ENCODE measurements at regions not wholly inside any gene's neighbourhood (a gene's known extent, or its start where the extent isn't known, plus 50 kb on each side); places are given as distances from the start of the nearest gene placed in this dataset.
"Not testable (repeated sequence)": the region's sequence is repeated elsewhere in the genome, so short reads cannot be mapped to it uniquely, and the experiment has no call there.

DNA sequence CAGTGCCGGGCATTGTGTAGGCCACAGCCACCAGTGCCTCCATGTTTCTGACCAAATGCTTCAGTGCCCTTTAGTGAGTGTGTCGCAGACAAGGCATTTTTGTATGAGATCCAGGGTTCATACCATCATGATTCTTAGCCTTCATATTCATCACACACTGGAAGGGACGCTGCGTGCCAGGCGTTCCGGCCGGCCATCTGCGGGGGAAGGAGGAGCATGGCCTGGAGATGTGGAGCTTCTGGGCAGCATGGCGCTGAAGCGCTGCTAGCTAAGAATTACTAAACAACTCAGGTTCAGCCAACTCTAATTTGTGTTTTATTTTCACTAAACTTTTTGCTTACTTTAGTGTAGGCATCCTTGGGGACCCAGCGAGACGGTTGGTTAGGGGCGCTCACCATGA is 111.4 kb upstream of the EXOC2 start:
- FAIRE-seq (no peak), DNase-seq (ENCODE audit: extremely low spot score, insufficient read length, low read depth) (no peak)

DNA sequence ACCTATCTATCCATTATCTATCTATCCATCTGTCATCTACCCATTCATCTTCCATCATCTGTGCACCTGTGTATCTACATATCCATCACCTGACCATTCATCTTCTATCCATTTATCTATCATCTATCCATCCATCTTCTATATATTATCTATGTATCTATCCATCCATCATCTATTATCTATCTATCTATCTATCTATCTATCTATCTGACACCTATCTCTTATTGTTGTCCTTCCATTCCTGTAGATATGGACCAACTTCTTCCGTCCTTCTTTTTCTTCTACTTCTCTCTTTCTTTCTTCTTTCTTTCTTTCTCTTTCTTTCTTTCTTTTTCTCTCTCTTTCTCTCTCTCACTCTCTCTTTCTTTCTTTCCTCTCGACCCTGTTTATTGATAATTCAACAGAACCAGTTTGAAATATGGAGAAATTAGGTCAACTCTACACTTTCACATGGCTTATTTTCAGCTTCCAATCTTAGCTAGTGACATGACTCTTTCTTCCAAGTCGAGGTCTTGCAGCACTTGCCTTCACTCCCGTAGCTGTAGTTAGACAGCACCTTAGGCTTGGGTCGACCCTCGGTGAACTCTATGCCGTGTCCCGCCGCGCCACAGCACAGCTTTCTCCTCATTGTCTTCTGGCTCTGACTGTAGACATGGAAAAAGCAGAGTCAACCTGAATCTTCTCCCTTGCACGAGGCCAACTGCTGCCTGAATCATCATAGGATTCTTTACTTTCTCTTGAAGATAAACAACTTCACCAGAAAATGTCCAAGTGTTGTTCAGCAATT is 110.4 kb upstream of the EXOC2 start:
- FAIRE-seq (no peak), DNase-seq (ENCODE audit: extremely low spot score, insufficient read length, low read depth) (no peak)

DNA sequence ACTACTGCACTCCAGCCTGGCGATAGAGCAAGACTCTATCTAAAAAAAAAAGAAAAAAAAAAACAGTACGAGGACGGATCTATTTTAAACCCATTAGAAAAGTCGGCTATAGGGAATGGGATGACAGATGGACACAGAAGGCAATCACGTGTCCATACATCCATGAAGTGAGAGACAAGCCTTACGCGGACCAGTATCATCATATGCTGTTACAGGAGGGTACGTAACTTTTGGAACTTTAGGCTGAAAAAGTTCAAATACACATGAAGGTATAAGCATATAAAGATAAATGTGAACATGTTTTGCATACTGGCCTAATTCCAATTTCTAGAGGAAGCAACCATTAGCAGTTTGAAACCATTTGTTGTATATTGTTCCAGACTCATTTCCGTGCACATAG is 109.8 kb upstream of the EXOC2 start:
- FAIRE-seq, result no peak

DNA sequence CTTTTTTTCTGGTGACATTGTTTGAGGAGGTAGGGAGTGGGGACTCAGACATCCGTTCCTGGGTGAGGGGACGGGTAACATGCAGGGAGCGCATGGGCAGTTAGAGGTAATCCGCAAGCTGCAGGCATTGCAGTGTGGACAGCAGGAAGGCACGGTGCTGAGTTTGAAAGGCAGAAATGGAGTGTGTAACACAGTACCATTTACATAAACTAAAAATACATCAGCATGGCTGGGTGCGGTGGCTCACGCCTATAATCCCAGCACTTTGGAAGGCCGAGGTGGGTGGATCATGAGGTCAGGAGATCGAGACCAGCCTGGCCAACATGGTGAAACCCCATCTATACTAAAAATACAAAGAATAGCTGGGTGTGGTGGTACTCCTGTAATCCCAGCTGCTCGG is 109.3 kb upstream of the EXOC2 start:
- not testable (repeated sequence) for FAIRE-seq; DNase-seq (ENCODE audit: extremely low spot score, insufficient read length, low read depth)

More for the DNA sequence above, 109.8 kb upstream of the EXOC2 start:
- DNase-seq (ENCODE audit: extremely low spot score, insufficient read length, low read depth), result no peak

DNA sequence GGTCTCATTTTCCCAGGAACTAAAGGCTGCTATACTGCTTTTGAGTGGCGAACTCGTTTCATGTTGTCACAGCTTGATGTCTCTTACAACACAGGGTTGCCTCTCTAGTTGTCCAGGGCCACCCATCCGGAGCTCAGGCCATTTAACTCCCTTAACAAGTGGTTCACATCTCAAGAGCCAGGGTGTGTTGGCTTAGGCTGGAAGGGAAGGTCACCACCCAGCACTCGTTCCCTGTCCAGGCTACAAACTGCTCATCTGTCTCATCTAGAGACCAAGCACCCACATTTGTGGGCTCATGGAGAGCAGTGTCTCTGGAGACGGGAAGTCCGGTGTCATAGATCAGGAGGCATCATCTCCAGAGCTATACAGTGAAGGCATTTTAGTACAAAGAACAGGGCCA is 106.8 kb upstream of the EXOC2 start:
- FAIRE-seq (no peak), DNase-seq (ENCODE audit: extremely low spot score, insufficient read length, low read depth) (no peak)

DNA sequence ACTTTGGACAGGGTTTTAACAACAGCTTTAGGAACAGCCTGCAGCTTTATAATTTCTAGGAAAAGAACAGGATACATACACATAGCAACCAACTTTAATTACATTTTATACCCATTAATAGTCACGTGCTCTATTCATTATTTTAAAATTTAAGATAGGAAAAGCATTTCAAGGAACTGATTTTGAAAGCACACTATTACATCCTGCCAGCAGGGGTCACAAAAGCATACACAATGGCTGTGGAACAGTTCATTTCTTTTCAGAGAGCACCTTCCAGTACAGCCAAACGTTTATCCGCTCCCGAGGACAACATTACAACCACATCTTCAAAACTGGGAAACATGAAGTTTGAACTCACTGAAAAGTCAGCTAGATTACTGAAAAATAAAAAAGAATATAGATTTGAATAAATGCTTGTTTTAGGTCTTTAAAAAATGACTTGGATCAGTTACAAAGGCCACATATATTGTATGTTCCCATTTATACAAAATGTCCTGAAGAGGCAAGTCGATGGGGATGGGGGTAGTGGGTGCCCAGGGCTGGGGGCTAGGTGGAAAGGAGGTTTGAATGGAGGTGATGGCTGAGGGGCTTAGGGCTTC is 104.6 kb upstream of the EXOC2 start:
- FAIRE-seq, result peak; percentile 87
- DNase-seq (ENCODE audit: extremely low spot score, insufficient read length, low read depth), result no peak

DNA sequence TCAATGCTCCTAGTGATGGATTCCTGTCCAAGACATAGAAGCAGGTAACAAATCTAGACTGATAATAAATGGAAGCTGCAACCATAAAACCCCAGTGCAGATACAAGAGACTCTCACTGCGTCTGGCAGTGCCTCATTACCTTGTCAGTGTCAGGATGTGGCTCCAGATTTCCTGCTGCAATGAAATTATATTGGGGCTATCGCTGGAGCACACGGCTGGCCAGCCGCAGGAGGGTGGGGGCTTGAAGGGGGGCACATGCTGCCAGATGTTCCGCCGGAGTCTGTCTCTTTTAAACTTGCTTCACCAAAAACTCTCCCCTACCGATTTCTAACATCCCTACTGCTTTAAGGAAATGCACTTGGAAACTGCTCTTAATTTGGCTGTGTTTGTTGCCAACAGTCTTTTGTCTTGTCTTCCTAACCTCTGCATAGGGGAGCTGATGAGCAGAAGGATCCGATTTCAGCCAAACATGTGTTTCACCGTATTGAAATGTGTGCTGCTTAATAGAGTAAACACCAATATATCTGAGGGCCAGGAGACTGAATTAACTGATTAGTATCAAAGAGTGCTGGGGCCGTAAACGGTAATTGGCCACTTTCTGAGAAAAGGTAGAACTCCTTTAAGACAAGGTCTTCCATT is 102.2 kb upstream of the EXOC2 start:
- FAIRE-seq (no peak), DNase-seq (ENCODE audit: extremely low spot score, insufficient read length, low read depth) (no peak)

GRCh38 chr6:793261-793660 is 100.3 kb upstream of the EXOC2 start:
- no peak for DNase-seq (ENCODE audit: extremely low spot score, insufficient read length, low read depth)
- FAIRE-seq, result no peak

DNA sequence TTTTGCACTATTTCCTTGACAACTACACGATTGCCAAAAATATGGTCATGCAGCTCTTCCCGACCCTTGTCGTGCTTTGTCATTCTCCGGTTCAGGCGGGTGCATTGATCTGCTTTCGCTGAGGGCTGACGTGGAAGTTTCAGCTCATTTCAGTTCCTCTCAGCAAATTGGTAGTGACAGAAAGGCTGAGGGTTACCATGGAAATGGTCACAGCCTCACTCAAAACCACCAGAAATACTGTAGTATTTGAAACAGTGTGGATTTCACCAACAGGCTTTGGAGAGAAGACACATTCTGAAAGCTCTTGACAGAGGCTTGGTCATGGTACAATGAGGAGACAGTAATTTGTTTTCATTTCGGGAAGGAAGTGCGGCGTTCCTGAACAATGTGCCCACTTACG is 99.7 kb upstream of the EXOC2 start:
- DNase-seq (ENCODE audit: extremely low spot score, insufficient read length, low read depth) (no peak), FAIRE-seq (no peak)

DNA sequence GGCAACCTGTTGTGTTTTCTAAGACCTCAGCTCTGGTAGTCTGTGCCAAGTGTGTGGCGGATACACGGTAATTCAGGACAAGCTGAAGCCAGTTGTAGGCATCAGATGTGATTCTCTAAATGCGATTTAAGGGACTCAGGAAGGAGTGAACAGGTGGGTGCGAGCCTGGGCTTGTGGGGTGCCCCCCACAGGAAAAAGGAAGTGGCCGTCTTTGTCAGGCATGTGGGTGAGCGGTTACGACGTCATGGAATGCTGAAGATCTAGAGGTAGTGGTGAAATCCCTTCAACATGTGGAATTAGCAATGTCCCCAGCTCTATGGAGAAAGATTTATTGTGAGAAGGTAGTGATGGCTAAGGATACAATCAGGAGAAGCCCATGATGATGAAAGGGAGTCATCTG is 95.1 kb upstream of the EXOC2 start:
- DNase-seq (ENCODE audit: extremely low spot score, insufficient read length, low read depth) (no peak), FAIRE-seq (no peak)

- DNase-seq (ENCODE audit: extremely low spot score, insufficient read length, low read depth) (no peak), FAIRE-seq (no peak)
These were observed 94.2 kb upstream of the EXOC2 start for GRCh38 chr6:786946-787763.

- DNase-seq (ENCODE audit: extremely low spot score, insufficient read length, low read depth) (no peak), FAIRE-seq (no peak)
These were observed 91.2 kb upstream of the EXOC2 start for GRCh38 chr6:783966-784735.

- FAIRE-seq (no peak), DNase-seq (ENCODE audit: extremely low spot score, insufficient read length, low read depth) (no peak)
These were observed 89.2 kb upstream of the EXOC2 start for GRCh38 chr6:782141-782540.

DNA sequence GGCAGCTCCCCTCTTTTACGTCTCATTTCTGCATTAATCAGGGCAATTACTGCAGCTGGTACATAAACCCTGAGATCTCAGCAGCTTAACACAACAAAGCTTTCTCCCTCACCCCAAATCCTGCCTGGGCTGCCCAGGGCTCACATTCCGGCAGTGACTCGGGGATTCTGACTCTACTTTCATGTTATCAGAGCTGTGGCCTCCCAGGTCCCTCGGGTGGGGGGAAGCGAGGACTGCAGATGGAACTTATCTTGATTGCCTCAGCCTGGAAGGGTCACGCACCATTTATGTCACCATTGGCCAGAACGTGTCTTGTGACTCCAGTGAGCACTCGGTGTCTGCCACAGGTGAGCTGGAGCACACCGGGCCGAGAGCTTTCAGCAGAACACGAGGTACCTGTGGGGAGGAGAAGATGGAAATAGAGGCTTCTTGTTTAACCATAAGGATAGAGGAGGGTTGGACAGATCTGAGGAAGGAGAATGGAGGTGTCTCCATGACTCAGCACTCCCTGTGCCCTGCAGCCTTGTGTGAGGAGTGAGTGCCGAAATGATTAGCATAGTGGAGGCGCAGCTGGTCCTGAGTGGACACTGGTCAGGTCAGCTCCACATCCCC is 88.5 kb upstream of the EXOC2 start:
- DNase-seq (ENCODE audit: extremely low spot score, insufficient read length, low read depth) (no peak), FAIRE-seq (no peak)

- DNase-seq (ENCODE audit: extremely low spot score, insufficient read length, low read depth), result no peak
- FAIRE-seq, result no peak
These were observed 87.8 kb upstream of the EXOC2 start for GRCh38 chr6:780706-781105.

DNA sequence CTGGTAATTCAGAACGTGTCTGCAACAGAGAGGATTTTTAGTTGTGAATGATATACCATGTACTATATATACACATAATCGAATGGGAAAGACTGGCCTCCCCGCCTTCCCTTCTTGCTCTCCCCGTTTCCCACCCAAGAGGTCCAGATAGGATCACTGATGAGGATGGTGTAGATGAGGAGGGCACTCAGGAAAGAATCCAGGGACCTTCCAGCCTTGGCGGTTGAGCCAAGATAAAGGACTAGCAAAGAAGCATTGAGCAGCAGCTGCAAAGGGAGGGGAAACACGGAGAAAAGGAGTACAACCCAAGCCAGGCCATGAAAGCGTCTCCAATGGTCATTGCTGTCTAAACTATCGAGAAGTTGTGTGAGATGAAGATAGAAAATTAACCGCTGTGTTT is 84.0 kb upstream of the EXOC2 start:
- FAIRE-seq, result no peak
- DNase-seq (ENCODE audit: extremely low spot score, insufficient read length, low read depth), result no peak

DNA sequence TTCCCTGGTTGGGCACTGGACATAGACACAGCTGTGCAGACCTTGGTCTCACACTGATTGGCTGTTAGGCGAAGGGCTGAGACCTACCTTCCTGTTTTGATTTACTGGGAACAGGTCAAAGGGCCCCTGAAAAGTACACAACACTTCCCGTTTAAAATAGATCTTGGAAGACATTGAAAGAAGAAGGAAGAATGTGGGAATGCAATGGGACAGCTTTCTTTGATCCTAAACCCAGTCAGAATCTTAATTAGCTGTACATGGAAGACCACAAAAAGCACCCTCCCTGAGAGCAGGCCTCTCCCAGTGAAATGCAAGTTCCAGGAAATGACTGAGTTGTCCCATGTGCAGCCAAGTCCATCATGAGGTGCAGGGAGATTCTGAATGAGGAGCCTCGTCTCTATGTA is 83.6 kb upstream of the EXOC2 start:
- DNase-seq (ENCODE audit: extremely low spot score, insufficient read length, low read depth) (no peak), FAIRE-seq (no peak)

DNA sequence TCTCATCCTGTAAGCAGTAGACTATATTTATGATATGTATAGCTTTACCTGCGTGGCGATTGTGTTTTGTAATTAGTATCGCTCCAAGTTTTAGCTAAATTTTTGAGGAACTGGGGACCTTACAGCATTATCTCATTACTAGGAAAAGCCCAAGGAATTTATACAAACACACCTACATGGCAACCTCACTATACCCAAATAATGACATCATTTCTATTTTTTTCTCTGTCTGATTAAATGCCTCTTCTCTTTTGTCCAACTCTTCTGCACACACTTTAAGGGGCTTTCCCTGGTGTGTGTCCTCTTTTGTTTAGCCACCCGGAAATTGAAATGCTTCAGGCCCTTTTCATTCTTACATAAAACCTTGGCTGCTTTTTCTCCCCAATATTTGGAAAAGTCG is 82.9 kb upstream of the EXOC2 start:
- DNase-seq (ENCODE audit: extremely low spot score, insufficient read length, low read depth) (no peak), FAIRE-seq (no peak)

DNA sequence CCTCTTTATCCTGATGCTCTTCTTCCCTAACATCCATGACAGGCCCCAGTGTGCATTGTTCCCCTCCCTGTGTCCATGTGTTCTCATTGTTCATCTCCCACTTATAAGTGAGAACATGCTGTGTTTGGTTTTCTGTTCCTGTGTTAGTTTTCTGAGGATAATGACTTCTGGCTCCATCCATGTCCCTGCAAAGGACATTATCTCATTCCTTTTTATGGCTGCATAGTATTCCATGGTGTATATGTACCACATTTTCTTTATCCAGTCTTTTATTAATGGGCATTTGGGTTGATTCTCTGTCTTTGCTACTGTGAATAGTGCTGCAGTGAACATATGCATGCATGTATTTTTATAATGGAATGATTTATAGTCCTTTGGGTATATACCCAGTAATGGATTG is 78.7 kb upstream of the EXOC2 start:
- not testable (repeated sequence) for DNase-seq (ENCODE audit: extremely low spot score, insufficient read length, low read depth); FAIRE-seq

Data from GM18507 (cell line).